OCI-LY7 (cell line): ENCODE measurements at regions not wholly inside any gene's neighbourhood (a gene's known extent, or its start where the extent isn't known, plus 50 kb on each side); places are given as distances from the start of the nearest gene placed in this dataset.

ENCODE experiments used
- CTCF ChIP-seq: fragments of 200-600 bp; sonication (generic); conservative IDR thresholded peaks from 2 replicates; pipeline ENCODE4 v1.5.1; 2014; ENCODE audit warnings: mild to moderate bottlenecking, antibody characterized with exemption, low read length, moderate library complexity, mixed read lengths
- EZH2phosphoT487 ChIP-seq: fragments of 200-600 bp; sonication (generic); IDR thresholded peaks from 2 replicates; pipeline ENCODE4 v1.6.1; 2018; ENCODE audit warnings: low read depth, borderline replicate concordance, mild to moderate bottlenecking, mixed run types, antibody characterized with exemption, low read length, moderate library complexity, mixed read lengths

- TF ChIP-seq CTCF (no peak), EZH2phosphoT487 (no peak)
Measured at GRCh38 chr16:86171329-86171728, 272.4 kb downstream of the IRF8 start.
